ENCODE measurements at regions not wholly inside any gene's neighbourhood (a gene's known extent, or its start where the extent isn't known, plus 50 kb on each side); places are given as distances from the start of the nearest gene placed in this dataset.
A peak's percentile ranks its signal among the peaks of the same experiment; 100 is the strongest.

DNA sequence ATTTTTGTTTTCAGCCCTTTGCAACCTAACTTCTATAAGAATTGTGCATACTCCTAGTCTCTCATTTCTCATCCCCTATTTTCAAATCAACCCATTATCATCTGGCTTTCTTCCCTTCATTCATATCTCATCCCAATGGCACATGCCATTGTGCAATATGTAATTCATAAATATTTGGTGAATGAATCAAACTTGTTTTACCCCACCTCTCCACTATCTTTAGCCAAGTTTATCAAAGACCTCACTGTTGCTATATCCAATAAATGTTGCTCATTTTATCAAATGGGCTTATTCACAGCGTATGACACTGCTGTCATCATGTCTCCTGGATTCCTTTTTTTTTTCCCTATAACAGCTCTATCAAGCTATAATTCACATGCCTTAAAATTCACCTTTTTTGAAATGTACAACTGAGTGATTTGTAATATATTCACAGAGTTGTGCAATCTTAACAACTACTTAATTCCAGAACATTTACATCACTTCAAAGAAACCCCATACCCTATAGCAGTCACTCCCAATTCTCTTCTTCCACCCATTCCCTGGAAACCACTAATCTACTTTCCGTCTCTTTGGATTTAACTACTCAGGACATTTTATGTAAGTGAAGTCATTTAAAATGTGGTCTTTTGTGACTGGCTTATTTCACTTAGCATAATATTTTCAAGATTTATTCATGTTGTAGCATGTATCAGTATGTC is 214.4 kb upstream of the PAPPA start:
- DNase-seq (ENCODE audit: low read depth), result peak; percentile 40

GRCh38 chr9:115941561-115942315 is 211.9 kb upstream of the PAPPA start:
- DNase-seq (ENCODE audit: low read depth), result peak; percentile 68

DNA sequence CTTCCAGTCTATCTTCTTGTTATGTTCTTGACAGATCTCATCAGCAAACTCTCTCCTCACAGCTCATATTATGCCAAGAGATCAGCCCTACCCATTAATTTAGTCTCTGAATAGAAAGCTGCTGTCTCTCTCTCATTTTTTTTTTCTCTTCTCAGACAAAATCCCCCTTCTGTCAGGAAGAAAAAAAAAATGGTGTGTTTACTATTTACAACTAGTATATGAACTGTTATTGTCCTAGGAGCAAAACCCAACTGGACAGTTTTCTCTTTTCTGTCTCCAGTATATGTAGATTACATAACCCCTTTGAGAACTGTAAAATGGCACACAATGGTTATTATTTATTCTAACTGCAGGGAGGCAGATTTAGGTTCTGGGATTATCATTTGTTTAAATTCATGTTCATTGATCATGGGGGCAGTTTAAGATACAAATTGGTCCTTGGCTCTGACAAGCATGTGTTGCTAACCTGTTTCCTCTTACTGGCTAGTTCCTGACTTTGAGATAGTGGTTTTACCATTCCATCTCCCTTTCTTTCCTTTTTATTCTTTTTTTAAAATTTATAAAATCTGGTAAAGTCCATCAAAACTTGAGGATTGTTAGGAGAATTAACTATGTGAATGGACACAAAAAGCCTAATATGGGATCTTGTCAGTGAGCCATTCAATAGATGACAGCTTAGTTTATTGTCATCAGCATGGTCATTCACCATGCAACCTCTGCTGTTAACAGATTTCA is 210.0 kb upstream of the PAPPA start:
- no peak for DNase-seq (ENCODE audit: low read depth)

DNA sequence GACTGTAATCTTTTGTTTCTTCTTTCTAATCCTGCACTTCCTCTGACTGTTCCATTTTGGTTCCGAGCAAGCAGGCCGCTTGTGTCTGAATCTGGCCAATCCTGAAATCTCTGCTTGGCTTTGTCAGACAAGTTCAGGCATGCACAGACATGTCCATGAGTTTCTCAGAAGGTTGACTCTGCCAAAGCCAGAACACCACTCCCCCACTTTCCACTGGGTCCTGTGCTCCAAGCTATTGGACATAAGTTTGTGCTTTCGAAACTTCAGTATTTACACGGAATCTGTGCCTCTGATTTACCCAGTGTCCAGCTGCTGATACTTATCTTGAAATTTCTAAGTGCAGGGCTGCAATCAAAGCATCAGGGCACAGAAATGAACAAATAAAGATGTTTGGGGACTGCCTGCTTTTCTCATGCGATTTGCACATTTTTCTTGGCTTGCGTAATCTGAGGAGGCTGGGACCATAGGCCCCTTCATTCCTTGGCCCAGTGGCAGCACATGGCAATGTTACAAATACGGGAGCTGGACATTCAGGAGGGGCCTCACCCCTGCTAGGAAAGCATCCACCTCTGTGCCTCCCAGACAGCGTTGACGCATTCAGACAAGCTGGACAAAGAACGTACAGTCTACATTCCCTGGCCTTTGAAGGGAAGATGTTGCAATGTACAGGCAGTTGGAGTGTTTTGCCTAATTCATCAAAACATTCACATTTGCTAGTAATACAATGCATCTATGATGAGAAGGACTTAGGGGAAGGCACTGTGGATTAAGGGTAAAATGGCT is 209.2 kb upstream of the PAPPA start:
- peak; percentile 69 for DNase-seq (ENCODE audit: low read depth)

- no peak for DNase-seq (ENCODE audit: low read depth)
Observed at GRCh38 chr9:115945009-115945431, 208.6 kb upstream of the PAPPA start.

GRCh38 chr9:115946530-115946929 is 207.1 kb upstream of the PAPPA start:
- DNase-seq (ENCODE audit: low read depth), result no peak

DNA sequence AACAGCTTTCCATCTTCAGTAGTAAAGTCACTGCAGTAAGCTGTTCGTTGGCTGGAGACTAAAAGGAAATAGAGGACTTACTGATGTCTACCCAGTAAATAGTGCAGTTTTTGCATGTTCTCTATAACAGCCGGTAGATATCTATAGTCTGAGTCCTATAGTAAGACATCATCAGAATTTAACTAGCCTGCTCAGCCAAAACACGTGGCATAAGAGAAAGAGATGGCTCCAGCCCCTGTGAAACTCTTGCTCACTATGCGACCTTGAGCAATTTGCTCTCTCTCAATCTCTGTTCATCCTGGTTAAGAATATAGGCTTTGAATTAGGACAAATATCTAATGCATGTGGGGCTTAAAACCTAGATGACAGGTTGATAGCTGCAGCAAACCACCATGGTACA is 201.6 kb upstream of the PAPPA start:
- no peak for DNase-seq (ENCODE audit: low read depth)

DNA sequence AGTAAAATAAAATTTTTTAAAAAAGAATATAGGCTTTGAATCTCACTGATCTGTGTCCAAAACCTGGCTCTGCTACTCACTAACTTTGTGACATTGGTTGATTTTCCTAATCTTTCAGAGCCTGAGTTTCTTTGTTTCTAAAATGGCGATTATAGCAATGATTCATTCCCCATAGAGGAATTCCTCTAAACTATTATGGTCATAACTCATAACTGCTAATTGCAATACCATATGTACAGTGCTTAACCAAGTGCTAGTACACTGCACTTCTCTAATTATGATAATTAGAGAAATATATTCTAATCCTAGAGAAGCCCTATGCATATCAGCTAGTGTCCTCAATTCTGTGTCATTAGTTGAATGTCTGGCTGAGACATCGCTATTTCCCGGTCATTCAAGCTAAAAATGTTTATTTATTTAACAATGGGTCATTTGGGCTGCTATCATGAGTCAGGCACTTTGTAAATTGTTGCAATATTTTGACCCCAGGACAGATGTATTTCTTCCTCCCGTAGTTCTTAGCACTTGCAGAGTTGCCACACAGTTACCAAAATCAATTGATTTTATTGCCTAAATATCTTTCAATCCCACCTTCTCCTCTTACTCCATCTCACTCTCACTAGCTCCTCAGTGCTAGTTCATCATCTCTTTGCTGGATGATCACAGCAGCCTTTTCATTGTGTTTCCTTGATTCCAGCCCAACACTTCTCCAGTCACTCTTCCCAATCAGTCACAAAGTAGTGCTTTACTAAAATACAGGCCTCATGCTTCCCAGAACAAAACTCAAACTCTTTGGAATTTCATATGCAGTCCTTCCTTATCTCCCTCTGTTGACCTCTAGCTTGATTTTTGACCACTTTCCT is 200.9 kb upstream of the PAPPA start:
- peak; percentile 86 for DNase-seq (ENCODE audit: low read depth)

- DNase-seq (ENCODE audit: low read depth), result no peak
Observed at GRCh38 chr9:115956371-115956770, 197.2 kb upstream of the PAPPA start.

- DNase-seq (ENCODE audit: low read depth), result no peak
Observed at GRCh38 chr9:115957585-115957984, 196.0 kb upstream of the PAPPA start.

GRCh38 chr9:115964710-115965347 is 188.8 kb upstream of the PAPPA start:
- DNase-seq (ENCODE audit: low read depth), result peak; percentile 19

- no peak for DNase-seq (ENCODE audit: low read depth)
Observed at GRCh38 chr9:115966660-115967059, 186.9 kb upstream of the PAPPA start.

- DNase-seq (ENCODE audit: low read depth), result peak; percentile 65
Observed at GRCh38 chr9:115969096-115969495, 184.5 kb upstream of the PAPPA start.

- DNase-seq (ENCODE audit: low read depth), result no peak
Observed at GRCh38 chr9:115972362-115972761, 181.2 kb upstream of the PAPPA start.

- no peak for DNase-seq (ENCODE audit: low read depth)
Observed at GRCh38 chr9:115972843-115973595, 180.6 kb upstream of the PAPPA start.

GRCh38 chr9:115976781-115977180 is 176.8 kb upstream of the PAPPA start:
- no peak for DNase-seq (ENCODE audit: low read depth)

GRCh38 chr9:115978091-115978490 is 175.5 kb upstream of the PAPPA start:
- no peak for DNase-seq (ENCODE audit: low read depth)

DNA sequence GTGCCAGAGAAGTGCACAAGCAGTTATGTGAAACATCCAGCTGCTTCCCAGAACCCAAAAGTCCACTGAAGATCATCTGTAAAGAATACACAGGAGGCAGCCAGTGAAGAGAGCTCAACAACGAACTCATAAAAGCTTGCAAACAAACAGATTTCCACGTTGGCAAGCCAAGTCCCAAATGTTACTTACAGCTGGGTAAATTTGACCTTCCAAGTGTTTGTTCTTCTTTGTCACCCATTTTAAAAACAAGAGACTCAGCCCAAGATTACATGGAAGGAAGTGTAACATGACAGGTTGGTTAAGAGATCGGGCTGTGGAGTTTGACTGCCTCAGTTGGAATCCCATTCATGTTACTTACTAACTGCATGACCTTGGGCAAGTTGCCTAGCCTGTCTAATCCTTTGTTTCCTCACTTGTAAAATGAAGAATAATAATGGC is 174.9 kb upstream of the PAPPA start:
- peak; percentile 56 for DNase-seq (ENCODE audit: low read depth)

DNA sequence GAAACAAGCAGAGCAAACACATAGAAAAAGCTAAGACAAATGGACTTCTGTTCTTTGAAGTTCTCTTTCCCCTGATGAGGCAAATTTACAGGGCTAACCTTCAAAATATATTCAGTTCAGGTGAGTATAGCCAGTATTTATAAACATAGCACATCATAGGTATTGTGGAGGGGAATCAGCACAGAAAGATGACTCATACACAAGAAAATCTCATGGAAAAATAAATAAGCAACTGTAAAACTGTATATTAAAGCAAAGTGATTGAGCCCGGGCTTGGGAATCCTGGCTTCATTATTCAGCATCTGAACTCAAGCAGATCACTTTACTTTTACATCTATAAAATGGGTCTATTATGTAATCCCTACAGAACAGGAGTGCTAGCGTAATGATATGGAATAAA is 173.5 kb upstream of the PAPPA start:
- DNase-seq (ENCODE audit: low read depth), result peak; percentile 37

DNA sequence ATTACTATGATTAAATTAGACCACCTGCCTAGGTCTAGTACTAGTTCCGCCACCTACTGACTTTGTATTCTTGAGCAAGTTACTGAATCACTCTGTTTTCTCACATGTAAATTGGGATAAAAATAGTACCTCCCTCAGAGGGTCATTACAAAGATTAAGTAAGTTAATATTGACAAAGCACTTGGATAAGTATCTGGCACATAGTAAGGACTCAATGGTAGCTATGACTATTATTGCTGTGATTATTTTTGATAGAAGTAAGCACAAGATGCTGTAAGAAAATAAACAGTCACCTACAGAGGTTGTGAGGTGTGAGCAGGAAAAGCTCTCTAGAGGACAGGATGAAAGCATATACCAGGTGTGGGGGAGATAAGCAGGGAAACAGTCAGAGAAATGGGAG is 173.1 kb upstream of the PAPPA start:
- DNase-seq (ENCODE audit: low read depth), result no peak
